ENCODE measurements at regions not wholly inside any gene's neighbourhood (a gene's known extent, or its start where the extent isn't known, plus 50 kb on each side); places are given as distances from the start of the nearest gene placed in this dataset.

DNA sequence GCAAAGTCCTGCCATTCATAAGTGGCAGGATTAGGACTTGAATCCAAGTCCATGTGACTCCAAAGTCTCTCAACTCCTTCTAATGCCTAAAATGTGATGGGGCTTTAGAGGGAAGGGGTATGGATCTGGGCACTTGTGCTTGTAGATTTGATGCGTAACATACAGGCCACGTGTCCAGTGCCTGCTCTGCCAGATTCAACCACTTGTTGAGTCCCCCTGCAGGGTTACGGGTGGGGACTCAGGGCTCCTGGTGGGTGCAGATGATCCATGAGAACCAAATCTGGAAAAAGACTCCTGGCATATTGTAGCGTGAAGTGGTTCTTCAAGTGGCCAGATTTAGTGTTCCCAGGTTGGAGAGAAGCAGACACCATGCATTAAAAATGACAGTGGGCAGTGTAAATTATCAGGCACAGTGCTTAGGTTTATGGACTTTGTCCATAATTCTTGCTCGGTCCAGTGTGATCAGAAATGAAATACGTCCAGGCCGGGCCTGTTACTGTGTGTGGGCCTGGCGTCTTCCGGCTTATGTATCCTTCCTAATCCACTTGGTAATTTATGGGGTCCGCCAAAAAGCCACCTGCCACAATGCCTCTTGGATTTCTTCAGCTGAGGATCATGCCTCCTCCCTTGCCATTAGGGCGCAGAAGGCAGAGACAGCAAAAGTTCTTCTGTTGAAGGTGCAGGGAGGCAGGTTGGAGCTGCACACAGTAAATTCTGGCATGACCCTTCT lies 51.2 kb upstream of the LRP8 start:
- intact Hi-C loops (cut with micrococcal nuclease) (no loop called here), in situ Hi-C loops (cut with MboI) (no loop called here)
- H3K9me3 ChIP-seq (replicated peaks; ENCODE audit: control insufficient read depth, insufficient read depth, low read depth, low read length) = no peaks in the 10 kb centered on the region
- peaks cover 62 to 91% of the 10 kb centered on the region in 2 experiments; a peak in 4 of 5 replicates for H3K27me3 ChIP-seq (ENCODE audit: control insufficient read depth in 2 of 2, insufficient read depth in 2 of 2, low read length in 2 of 2)
- H2AFZ ChIP-seq (ENCODE audit: low read depth, low read length) = no peak overlapping the region
- H3K36me3 ChIP-seq (ENCODE audit: control insufficient read depth, insufficient read depth, low read length) = no peaks in the 10 kb centered on the region
- no TSS peak for BruUV-seq (replicated peaks)
- FAIRE-seq (no peak), ATAC-seq (no peak), DNase-seq (ENCODE audit: extremely low read depth in 1 of 4, low spot score in 3 of 4) (no peak)
- peaks cover 4% of the 10 kb centered on the region; the same call in 1 of the 2 replicates for H4K20me1 ChIP-seq (replicated peaks; ENCODE audit: control insufficient read depth, insufficient read depth, low read length)
- H3K79me2 ChIP-seq (ENCODE audit: control insufficient read depth, insufficient read depth, low read length) = no peaks in the 10 kb centered on the region
- no peak overlapping the region for H3K4me3 ChIP-seq
- H3K9ac ChIP-seq (ENCODE audit: insufficient read depth in 1 of 2, low read depth in 2 of 2, low read length in 2 of 2) = no peak overlapping the region
- H3K9me1 ChIP-seq (ENCODE audit: control insufficient read depth, insufficient read depth, low read length) = peaks cover 3% of the 10 kb centered on the region
- CTCF ChIA-PET (ENCODE audit: low intra/inter-chr PET ratio) = no interaction called here
- no peak overlapping the region for H3K4me2 ChIP-seq (ENCODE audit: insufficient read depth, low read length)
- POLR2A ChIA-PET = interaction anchor here (0.7 kb wide), 1 partner anchor 264 kb away, joined by 4 read pairs; no protein-coding TSS in a partner anchor
- H3K4me1 ChIP-seq (replicated peaks in 1 of 2; ENCODE audit: control insufficient read depth in 2 of 2, insufficient read depth in 2 of 2, low read length in 2 of 2) = peaks cover 0 to 7% of the 10 kb centered on the region in 2 experiments; a peak in 1 of 5 replicates
- WGBS (ENCODE audit: insufficient coverage, low coverage, missing lambda C conversion rate) = 13% methylated on average over 11 of the region's 11 CpGs
- H3K27ac ChIP-seq (ENCODE audit: extremely low read depth, low read depth, low read length) = no peak overlapping the region
- TF ChIP-seq KDM2B (CRISPR knock-in tag; IDR thresholded peaks at IDR 0.05) (no peak), KLF10 (CRISPR knock-in tag; IDR thresholded peaks at IDR 0.05) (no peak), MED1 (CRISPR knock-in tag; IDR thresholded peaks at IDR 0.05; ENCODE audit: borderline replicate concordance) (no peak), GATAD2B (IDR thresholded peaks at IDR 0.05; ENCODE audit: borderline replicate concordance) (no peak), CHD7 (IDR thresholded peaks at IDR 0.05; ENCODE audit: low read depth, low read length) (no peak), C11orf30 (IDR thresholded peaks at IDR 0.05; ENCODE audit: low read depth) (no peak)
- TF ChIP-seq, protein P1, sequence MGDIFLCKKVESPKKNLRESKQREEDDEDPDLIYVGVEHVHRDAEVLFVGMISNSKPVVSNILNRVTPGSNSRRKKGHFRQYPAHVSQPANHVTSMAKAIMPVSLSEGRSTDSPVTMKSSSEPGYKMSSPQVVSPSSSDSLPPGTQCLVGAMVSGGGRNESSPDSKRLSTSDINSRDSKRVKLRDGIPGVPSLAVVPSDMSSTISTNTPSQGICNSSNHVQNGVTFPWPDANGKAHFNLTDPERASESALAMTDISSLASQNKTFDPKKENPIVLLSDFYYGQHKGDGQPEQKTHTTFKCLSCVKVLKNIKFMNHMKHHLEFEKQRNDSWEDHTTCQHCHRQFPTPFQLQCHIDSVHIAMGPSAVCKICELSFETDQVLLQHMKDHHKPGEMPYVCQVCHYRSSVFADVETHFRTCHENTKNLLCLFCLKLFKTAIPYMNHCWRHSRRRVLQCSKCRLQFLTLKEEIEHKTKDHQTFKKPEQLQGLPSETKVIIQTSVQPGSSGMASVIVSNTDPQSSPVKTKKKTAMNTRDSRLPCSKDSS (IDR thresholded peaks at IDR 0.05; ENCODE audit: low read depth, partially characterized antibody) = no peak
